ENCODE measurements at regions not wholly inside any gene's neighbourhood (a gene's known extent, or its start where the extent isn't known, plus 50 kb on each side); places are given as distances from the start of the nearest gene placed in this dataset.

GRCh38 chr12:24447678-24448077 lies 498.2 kb upstream of the SOX5 start:
- TF ChIP-seq JUN (IDR thresholded peaks at IDR 0.05; ENCODE audit: borderline replicate concordance, insufficient read depth, insufficient read length, low read depth) (no peak), POLR2A (IDR thresholded peaks at IDR 0.05; ENCODE audit: low read depth, low read length) (no peak), CTCF (IDR thresholded peaks at IDR 0.05; ENCODE audit: extremely low read depth in 1 of 2, insufficient read depth in 1 of 2, low read depth in 1 of 2, low read length in 2 of 2) (no peak)
